Upper lobe of left lung (tissue), 4 donors: ENCODE measurements at regions not wholly inside any gene's neighbourhood (a gene's known extent, or its start where the extent isn't known, plus 50 kb on each side); places are given as distances from the start of the nearest gene placed in this dataset.

Source experiments
- POLR2AphosphoS5 ChIP-seq, 2 donors: sonication (generic); formaldehyde crosslinking; IDR thresholded peaks; one replicate each; pipeline ENCODE4 v1.5.1; 2017; ENCODE audit warnings: antibody characterized with exemption in 2 of 2
- TF ChIP-seq, protein P1 (sequence below), 6 experiments: fragments of 450-650 bp in 4 of 6; fragments of 200-600 bp in 2 of 6; sonication (generic) in 2 of 6; IDR thresholded peaks; one replicate each; pipeline ENCODE4 v1.5.1; 2016 to 2019; ENCODE audit warnings: antibody characterized with exemption in 6 of 6

DNA sequence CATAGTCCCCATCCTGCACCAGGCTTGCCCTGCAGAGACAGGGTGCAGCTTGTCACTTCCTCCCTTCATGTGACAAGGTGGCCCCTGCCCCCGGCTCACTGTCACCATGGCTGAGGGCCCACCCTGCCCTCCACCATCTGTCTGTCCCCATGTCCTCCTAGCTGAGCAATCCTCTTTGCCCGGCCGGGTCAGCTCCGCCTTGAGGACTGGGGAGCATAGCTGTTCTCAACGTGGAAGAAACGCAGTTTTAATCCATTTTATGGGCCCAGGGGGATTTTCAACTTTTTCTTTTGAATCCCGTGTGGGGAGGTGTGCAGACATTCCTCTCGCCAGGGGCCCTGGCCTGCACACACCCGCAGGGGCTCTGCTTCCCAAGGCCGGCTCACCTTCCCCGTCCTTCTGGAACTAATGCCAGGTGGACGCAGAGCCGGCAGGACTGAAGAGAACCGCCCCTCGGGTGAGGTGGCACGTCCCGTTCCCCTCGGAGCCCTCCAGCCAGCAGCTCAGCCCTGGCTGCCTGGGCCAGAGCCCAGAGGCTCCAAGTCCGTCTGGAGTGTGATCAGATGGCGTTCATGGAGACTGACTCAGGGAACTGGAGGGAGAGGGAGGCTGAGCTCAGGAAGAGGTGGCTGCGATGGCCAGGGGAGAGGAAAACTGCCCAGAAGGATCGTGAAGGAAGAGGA lies 1108.7 kb downstream of the BRD1 start:
- TF ChIP-seq POLR2AphosphoS5 (IDR thresholded peaks at IDR 0.05) = no peak
- TF ChIP-seq, protein P1, sequence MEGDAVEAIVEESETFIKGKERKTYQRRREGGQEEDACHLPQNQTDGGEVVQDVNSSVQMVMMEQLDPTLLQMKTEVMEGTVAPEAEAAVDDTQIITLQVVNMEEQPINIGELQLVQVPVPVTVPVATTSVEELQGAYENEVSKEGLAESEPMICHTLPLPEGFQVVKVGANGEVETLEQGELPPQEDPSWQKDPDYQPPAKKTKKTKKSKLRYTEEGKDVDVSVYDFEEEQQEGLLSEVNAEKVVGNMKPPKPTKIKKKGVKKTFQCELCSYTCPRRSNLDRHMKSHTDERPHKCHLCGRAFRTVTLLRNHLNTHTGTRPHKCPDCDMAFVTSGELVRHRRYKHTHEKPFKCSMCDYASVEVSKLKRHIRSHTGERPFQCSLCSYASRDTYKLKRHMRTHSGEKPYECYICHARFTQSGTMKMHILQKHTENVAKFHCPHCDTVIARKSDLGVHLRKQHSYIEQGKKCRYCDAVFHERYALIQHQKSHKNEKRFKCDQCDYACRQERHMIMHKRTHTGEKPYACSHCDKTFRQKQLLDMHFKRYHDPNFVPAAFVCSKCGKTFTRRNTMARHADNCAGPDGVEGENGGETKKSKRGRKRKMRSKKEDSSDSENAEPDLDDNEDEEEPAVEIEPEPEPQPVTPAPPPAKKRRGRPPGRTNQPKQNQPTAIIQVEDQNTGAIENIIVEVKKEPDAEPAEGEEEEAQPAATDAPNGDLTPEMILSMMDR (IDR thresholded peaks at IDR 0.05) = no peak
